GM23338 (cell line): ENCODE measurements at regions not wholly inside any gene's neighbourhood (a gene's known extent, or its start where the extent isn't known, plus 50 kb on each side); places are given as distances from the start of the nearest gene placed in this dataset.

ENCODE experiments used
- ATAC-seq: fragments of 200-7000 bp; cut with Tn5 transposase; 3 replicates; pipeline ENCODE4 v1.9.1; 2020
- DNase-seq: peaks from one replicate; pipeline ENCODE4 v3.0.0-alpha.2; 2015; ENCODE audit warnings: low spot score
- H2AFZ ChIP-seq: fragments of 200-600 bp; sonication (generic); 2 replicates; pipeline ENCODE4 v1.8.0; 2016; ENCODE audit warnings: antibody characterized with exemption, mild to moderate bottlenecking, moderate library complexity
- H3F3A ChIP-seq: fragments of 200-600 bp; sonication (generic); replicated peaks from 2 replicates; pipeline ENCODE4 v1.8.0; 2017; ENCODE audit warnings: antibody characterized with exemption, mixed run types, low read depth
- H3K27ac ChIP-seq: fragments of 200-600 bp; sonication (generic); 2 replicates; pipeline ENCODE4 v1.6.1; 2016; ENCODE audit warnings: low read depth
- H3K27me3 ChIP-seq: fragments of 200-600 bp; sonication (generic); 2 replicates; pipeline ENCODE4 v1.8.0; 2016; ENCODE audit warnings: mild to moderate bottlenecking, mixed run types, moderate library complexity; ENCODE audit not compliant: insufficient read depth
- H3K36me3 ChIP-seq: fragments of 200-600 bp; sonication (generic); 2 replicates; pipeline ENCODE4 v1.8.0; 2016; ENCODE audit warnings: mild to moderate bottlenecking; ENCODE audit not compliant: insufficient read depth
- H3K4me1 ChIP-seq: fragments of 200-600 bp; sonication (generic); 2 replicates; pipeline ENCODE4 v1.8.0; 2016; ENCODE audit warnings: mild to moderate bottlenecking, moderate library complexity; ENCODE audit not compliant: insufficient read depth
- H3K4me2 ChIP-seq: fragments of 200-600 bp; sonication (generic); 2 replicates; pipeline ENCODE4 v1.7.1; 2017; ENCODE audit warnings: mixed run types
- H3K4me3 ChIP-seq: fragments of 200-600 bp; sonication (generic); 2 replicates; pipeline ENCODE4 v1.6.1; 2016; ENCODE audit warnings: mixed run types
- H3K79me2 ChIP-seq: fragments of 200-600 bp; sonication (generic); replicated peaks from 2 replicates; pipeline ENCODE4 v1.8.0; 2017; ENCODE audit warnings: mild to moderate bottlenecking; ENCODE audit not compliant: insufficient read depth
- H3K9me2 ChIP-seq: fragments of 200-600 bp; sonication (generic); 2 replicates; pipeline ENCODE4 v1.8.0; 2017; ENCODE audit not compliant: insufficient read depth
- H4K20me1 ChIP-seq: fragments of 200-600 bp; sonication (generic); replicated peaks from 2 replicates; pipeline ENCODE4 v1.8.0; 2017; ENCODE audit warnings: mild to moderate bottlenecking; ENCODE audit not compliant: insufficient read depth
- H3K27ac Mint-ChIP-seq: 2 replicates; pipeline ENCODE4 v1.8.0; 2020; ENCODE audit warnings: inconsistent platforms, mild to moderate bottlenecking, moderate library complexity, mixed read lengths
- H3K27me3 Mint-ChIP-seq: 3 replicates; pipeline ENCODE4 v1.8.0; 2022; ENCODE audit warnings: low read depth, mild to moderate bottlenecking, moderate library complexity, mixed read lengths, inconsistent platforms; ENCODE audit not compliant: insufficient read depth, poor library complexity
- H3K36me3 Mint-ChIP-seq: 3 replicates; pipeline ENCODE4 v1.8.0; 2021; ENCODE audit warnings: low read depth, mild to moderate bottlenecking, inconsistent platforms, moderate library complexity, mixed read lengths
- H3K4me1 Mint-ChIP-seq: 3 replicates; pipeline ENCODE4 v1.8.0; 2020; ENCODE audit warnings: mild to moderate bottlenecking, inconsistent platforms, mixed read lengths
- H3K4me3 Mint-ChIP-seq: 3 replicates; pipeline ENCODE4 v1.8.0; 2021; ENCODE audit warnings: moderate library complexity, mild to moderate bottlenecking, inconsistent platforms, mixed read lengths
- H3K9me3 Mint-ChIP-seq: 3 replicates; pipeline ENCODE4 v1.8.0; 2020; ENCODE audit warnings: moderate library complexity, mild to moderate bottlenecking, inconsistent platforms, mixed read lengths
- CREB1 ChIP-seq: fragments of 250-450 bp; sonication (Bioruptor Pico); IDR thresholded peaks from 2 replicates; pipeline ENCODE4 v1.5.0; 2020; ENCODE audit warnings: low read depth, mild to moderate bottlenecking, moderate library complexity
- ETS1 ChIP-seq: IDR thresholded peaks from 2 replicates; pipeline ENCODE4 v1.6.1; 2016; ENCODE audit warnings: antibody characterized with exemption
- EZH2 ChIP-seq: fragments of 200-600 bp; sonication (generic); IDR thresholded peaks from one replicate; pipeline ENCODE4 v1.8.0; 2017; ENCODE audit warnings: antibody characterized with exemption, mild to moderate bottlenecking, low read depth; ENCODE audit not compliant: unreplicated experiment
- EZH2phosphoT487 ChIP-seq: fragments of 200-600 bp; sonication (generic); IDR thresholded peaks from one replicate; pipeline ENCODE4 v1.8.1; 2018; ENCODE audit warnings: antibody characterized with exemption; ENCODE audit not compliant: unreplicated experiment
- JUNB ChIP-seq: IDR thresholded peaks from one replicate; pipeline ENCODE4 v1.6.1; 2016; ENCODE audit warnings: antibody characterized with exemption; ENCODE audit not compliant: unreplicated experiment
- NANOG ChIP-seq: IDR thresholded peaks from 2 replicates; pipeline ENCODE4 v1.6.1; 2016; ENCODE audit warnings: antibody characterized with exemption, borderline replicate concordance
- POLR2AphosphoS5 ChIP-seq: IDR thresholded peaks from 2 replicates; pipeline ENCODE4 v1.6.1; 2016; ENCODE audit warnings: antibody characterized with exemption, low read depth
- STAT1 ChIP-seq: IDR thresholded peaks from one replicate; pipeline ENCODE4 v1.6.1; 2016; ENCODE audit warnings: antibody characterized with exemption; ENCODE audit not compliant: unreplicated experiment
- ZNF114 ChIP-seq: fragments of 250-450 bp; sonication (Bioruptor Pico); IDR thresholded peaks from 2 replicates; pipeline ENCODE4 v1.5.0; 2020; ENCODE audit warnings: mild to moderate bottlenecking, moderate library complexity
- TF ChIP-seq, protein P1 (sequence below): IDR thresholded peaks from one replicate; pipeline ENCODE4 v1.6.1; 2018; ENCODE audit warnings: antibody characterized with exemption; ENCODE audit not compliant: unreplicated experiment

- no peaks in the 10 kb centered on the region for H3K27me3 ChIP-seq
- Mint-ChIP-seq H3K27ac (no peak overlapping the region), H3K4me3 (no peak overlapping the region), H3K36me3 (no peaks in the 10 kb centered on the region), H3K4me1 (no peaks in the 10 kb centered on the region), H3K27me3 (peaks cover 11% of the 10 kb centered on the region), H3K9me3 (no peaks in the 10 kb centered on the region)
- H3F3A ChIP-seq = no peaks in the 10 kb centered on the region
- no peaks in the 10 kb centered on the region for H3K79me2 ChIP-seq
- H3K4me3 ChIP-seq = no peak overlapping the region
- no peak overlapping the region for H3K4me2 ChIP-seq
- TF ChIP-seq POLR2AphosphoS5 = no peak
- TF ChIP-seq ETS1 = no peak
- no peak for TF ChIP-seq EZH2phosphoT487
- no peak overlapping the region for H2AFZ ChIP-seq
- H3K4me1 ChIP-seq = no peaks in the 10 kb centered on the region
- ATAC-seq (no peak), DNase-seq (no peak)
- H3K36me3 ChIP-seq = no peaks in the 10 kb centered on the region
- no peak overlapping the region for H3K27ac ChIP-seq
- no peaks in the 10 kb centered on the region for H4K20me1 ChIP-seq
- no peaks in the 10 kb centered on the region for H3K9me2 ChIP-seq
These were observed 69.8 kb upstream of the KSR1 start for GRCh38 chr17:27386206-27387075.

DNA sequence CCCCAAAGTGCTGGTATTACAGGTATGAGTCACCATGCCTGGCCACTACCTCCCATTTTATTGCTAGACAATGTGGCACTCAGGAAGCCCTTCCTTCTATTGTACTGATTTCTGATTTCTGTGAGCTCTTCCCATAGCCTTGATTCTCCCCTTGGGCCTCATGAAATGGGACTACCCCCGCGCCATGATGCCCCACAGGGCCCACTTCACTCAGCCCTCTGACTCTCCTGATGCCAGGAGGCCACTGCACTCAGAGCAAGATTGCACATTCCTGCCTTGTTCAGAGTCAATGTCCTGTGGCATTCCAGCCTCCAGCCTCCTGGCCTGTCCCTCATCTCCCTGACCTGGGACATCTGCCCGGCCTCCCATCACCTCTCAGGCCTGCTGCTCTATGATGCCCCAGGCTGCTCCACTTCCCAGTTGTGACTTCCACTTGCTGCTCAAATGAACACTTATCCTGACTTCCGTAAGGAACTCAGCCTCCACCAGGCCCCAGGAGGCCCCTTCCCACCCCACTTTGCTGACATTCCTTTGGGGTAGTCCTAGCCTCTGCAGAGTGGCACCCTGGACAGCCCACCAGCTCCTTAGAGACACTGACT, 66.6 kb upstream of the KSR1 start:
- Mint-ChIP-seq H3K9me3 (no peaks in the 10 kb centered on the region), H3K4me3 (no peak overlapping the region), H3K27ac (no peak overlapping the region), H3K4me1 (no peaks in the 10 kb centered on the region), H3K36me3 (no peaks in the 10 kb centered on the region), H3K27me3 (peaks cover 6% of the 10 kb centered on the region)
- Histone ChIP-seq H3K36me3 (no peaks in the 10 kb centered on the region), H3K79me2 (no peaks in the 10 kb centered on the region), H3K4me3 (no peak overlapping the region), H2AFZ (no peak overlapping the region), H3K4me1 (no peaks in the 10 kb centered on the region), H3K27ac (no peak overlapping the region), H3F3A (no peaks in the 10 kb centered on the region), H3K27me3 (no peaks in the 10 kb centered on the region), H3K9me2 (no peaks in the 10 kb centered on the region; the same call in 1 of the 2 replicates), H4K20me1 (no peaks in the 10 kb centered on the region), H3K4me2 (no peak overlapping the region)
- ATAC-seq = no peak
- no peak for DNase-seq
- TF ChIP-seq CREB1 (CRISPR knock-in tag) = no peak
- no peak for TF ChIP-seq STAT1
- TF ChIP-seq EZH2 = no peak
- no peak for TF ChIP-seq EZH2phosphoT487
- TF ChIP-seq NANOG = no peak
- no peak for TF ChIP-seq ZNF114 (CRISPR knock-in tag)
- no peak for TF ChIP-seq ETS1
- TF ChIP-seq, protein P1, sequence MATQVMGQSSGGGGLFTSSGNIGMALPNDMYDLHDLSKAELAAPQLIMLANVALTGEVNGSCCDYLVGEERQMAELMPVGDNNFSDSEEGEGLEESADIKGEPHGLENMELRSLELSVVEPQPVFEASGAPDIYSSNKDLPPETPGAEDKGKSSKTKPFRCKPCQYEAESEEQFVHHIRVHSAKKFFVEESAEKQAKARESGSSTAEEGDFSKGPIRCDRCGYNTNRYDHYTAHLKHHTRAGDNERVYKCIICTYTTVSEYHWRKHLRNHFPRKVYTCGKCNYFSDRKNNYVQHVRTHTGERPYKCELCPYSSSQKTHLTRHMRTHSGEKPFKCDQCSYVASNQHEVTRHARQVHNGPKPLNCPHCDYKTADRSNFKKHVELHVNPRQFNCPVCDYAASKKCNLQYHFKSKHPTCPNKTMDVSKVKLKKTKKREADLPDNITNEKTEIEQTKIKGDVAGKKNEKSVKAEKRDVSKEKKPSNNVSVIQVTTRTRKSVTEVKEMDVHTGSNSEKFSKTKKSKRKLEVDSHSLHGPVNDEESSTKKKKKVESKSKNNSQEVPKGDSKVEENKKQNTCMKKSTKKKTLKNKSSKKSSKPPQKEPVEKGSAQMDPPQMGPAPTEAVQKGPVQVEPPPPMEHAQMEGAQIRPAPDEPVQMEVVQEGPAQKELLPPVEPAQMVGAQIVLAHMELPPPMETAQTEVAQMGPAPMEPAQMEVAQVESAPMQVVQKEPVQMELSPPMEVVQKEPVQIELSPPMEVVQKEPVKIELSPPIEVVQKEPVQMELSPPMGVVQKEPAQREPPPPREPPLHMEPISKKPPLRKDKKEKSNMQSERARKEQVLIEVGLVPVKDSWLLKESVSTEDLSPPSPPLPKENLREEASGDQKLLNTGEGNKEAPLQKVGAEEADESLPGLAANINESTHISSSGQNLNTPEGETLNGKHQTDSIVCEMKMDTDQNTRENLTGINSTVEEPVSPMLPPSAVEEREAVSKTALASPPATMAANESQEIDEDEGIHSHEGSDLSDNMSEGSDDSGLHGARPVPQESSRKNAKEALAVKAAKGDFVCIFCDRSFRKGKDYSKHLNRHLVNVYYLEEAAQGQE = no peak
- TF ChIP-seq POLR2AphosphoS5 = no peak
- no peak for TF ChIP-seq JUNB
